Ishikawa (cell line): ENCODE measurements at regions not wholly inside any gene's neighbourhood (a gene's known extent, or its start where the extent isn't known, plus 50 kb on each side); places are given as distances from the start of the nearest gene placed in this dataset.

Experiments
- CEBPB ChIP-seq: IDR thresholded peaks from 2 replicates; pipeline ENCODE4 v1.6.1; 2012
- CREB1 ChIP-seq: IDR thresholded peaks from 2 replicates; pipeline ENCODE4 v1.6.1; 2012; ENCODE audit warnings: low read depth
- EGR1 ChIP-seq: IDR thresholded peaks from 2 replicates; pipeline ENCODE4 v1.6.1; 2012
- EP300 ChIP-seq: IDR thresholded peaks from 2 replicates; pipeline ENCODE4 v1.6.1; 2012; ENCODE audit warnings: borderline replicate concordance
- FOXM1 ChIP-seq: IDR thresholded peaks from 2 replicates; pipeline ENCODE4 v1.6.1; 2012; ENCODE audit warnings: low read depth, borderline replicate concordance
- MAX ChIP-seq: IDR thresholded peaks from 2 replicates; pipeline ENCODE4 v1.6.1; 2012
- NFIC ChIP-seq: IDR thresholded peaks from 2 replicates; pipeline ENCODE4 v1.6.1; 2012
- RAD21 ChIP-seq: IDR thresholded peaks from 2 replicates; pipeline ENCODE4 v1.6.1; 2012; ENCODE audit warnings: low read depth
- REST ChIP-seq: IDR thresholded peaks from 2 replicates; pipeline ENCODE4 v1.6.1; 2012; ENCODE audit warnings: low read depth, mild to moderate bottlenecking
- TAF1 ChIP-seq: IDR thresholded peaks from 2 replicates; pipeline ENCODE4 v1.6.1; 2012; ENCODE audit warnings: low read depth, mild to moderate bottlenecking
- TCF12 ChIP-seq: IDR thresholded peaks from 2 replicates; pipeline ENCODE4 v1.6.1; 2012; ENCODE audit warnings: low read depth
- TEAD4 ChIP-seq: IDR thresholded peaks from 2 replicates; pipeline ENCODE4 v1.6.1; 2012
- USF1 ChIP-seq: IDR thresholded peaks from 2 replicates; pipeline ENCODE4 v1.6.1; 2012
- YY1 ChIP-seq: IDR thresholded peaks from 2 replicates; pipeline ENCODE4 v1.6.1; 2012; ENCODE audit warnings: low read depth
- ZBTB7A ChIP-seq: IDR thresholded peaks from 2 replicates; pipeline ENCODE4 v1.6.1; 2012; ENCODE audit warnings: low read depth

- TF ChIP-seq TEAD4 (no peak), CREB1 (no peak)
These were observed 321.5 kb downstream of the MAP2K4 start for GRCh38 chr17:12342161-12342560.

- TF ChIP-seq YY1 (no peak), ZBTB7A (no peak), CREB1 (no peak), RAD21 (no peak), CEBPB (no peak), FOXM1 (no peak)
These were observed 322.1 kb downstream of the MAP2K4 start for GRCh38 chr17:12342609-12343435.

- TF ChIP-seq RAD21 (no peak), EP300 (no peak), NFIC (no peak), FOXM1 (no peak), TEAD4 (no peak), CEBPB (no peak)
These were observed 317.2 kb upstream of the MYOCD start for GRCh38 chr17:12348476-12348875.

GRCh38 chr17:12349297-12349696 is 316.4 kb upstream of the MYOCD start:
- TF ChIP-seq MAX: no peak
- no peak for TF ChIP-seq CREB1
- TF ChIP-seq NFIC: no peak
- TF ChIP-seq YY1: no peak
- TF ChIP-seq REST: no peak

- TF ChIP-seq FOXM1: no peak
- TF ChIP-seq YY1: no peak
- TF ChIP-seq CEBPB: no peak
- no peak for TF ChIP-seq EGR1
- TF ChIP-seq TEAD4: no peak
- no peak for TF ChIP-seq MAX
- TF ChIP-seq ZBTB7A: no peak
- TF ChIP-seq TCF12: no peak
- TF ChIP-seq RAD21: no peak
- no peak for TF ChIP-seq NFIC
- TF ChIP-seq REST: no peak
- TF ChIP-seq CREB1: no peak
- TF ChIP-seq USF1: no peak
- no peak for TF ChIP-seq TAF1
- TF ChIP-seq EP300: no peak
These were observed 313.6 kb upstream of the MYOCD start for GRCh38 chr17:12352127-12352526.

GRCh38 chr17:12357600-12357999 is 308.1 kb upstream of the MYOCD start:
- no peak for TF ChIP-seq EP300
- no peak for TF ChIP-seq FOXM1

- TF ChIP-seq CEBPB: no peak
- no peak for TF ChIP-seq YY1
- no peak for TF ChIP-seq TAF1
- no peak for TF ChIP-seq ZBTB7A
- no peak for TF ChIP-seq USF1
- TF ChIP-seq TCF12: no peak
- TF ChIP-seq EP300: no peak
- TF ChIP-seq REST: no peak
- TF ChIP-seq CREB1: no peak
- TF ChIP-seq MAX: no peak
- TF ChIP-seq TEAD4: no peak
- TF ChIP-seq FOXM1: no peak
- TF ChIP-seq NFIC: no peak
- TF ChIP-seq RAD21: no peak
- no peak for TF ChIP-seq EGR1
These were observed 307.2 kb upstream of the MYOCD start for GRCh38 chr17:12358477-12358876.
